T-cell (primary cell): ENCODE measurements at regions not wholly inside any gene's neighbourhood (a gene's known extent, or its start where the extent isn't known, plus 50 kb on each side); places are given as distances from the start of the nearest gene placed in this dataset.

Source experiments
- ATAC-seq, 4 experiments: fragments of 200-7000 bp in 3 of 4; fragments of 150-1000 bp in 1 of 4; cut with Tn5 transposase; replicated peaks in 1 of 4; 1 replicate in 3 of 4; 2 replicates in 1 of 4; pipeline ENCODE4 v1.10.0; 2021; ENCODE audit warnings: moderate library complexity in 3 of 4, mild to moderate bottlenecking in 2 of 4, moderate number of reproducible peaks in 1 of 4
- CTCF ChIA-PET, 2 donors: fragments of 300-600 bp; sonication (Branson Sonifier 250); formaldehyde crosslinking; loops; one replicate each; lab custom pipeline; 2022; ENCODE audit warnings: antibody characterized with exemption in 2 of 2; lab: Charles Lee
- POLR2A ChIA-PET, 2 donors: fragments of 300-600 bp; sonication (Branson Sonifier 250); formaldehyde crosslinking; loops; one replicate each; lab custom pipeline; 2022; ENCODE audit warnings: antibody characterized with exemption in 2 of 2; lab: Charles Lee
- DNase-seq, 35 experiments: peaks; one replicate each; pipeline versions ENCODE4 v3.0.0 to v3.0.0-alpha.2; 2013 to 2023
- H3K27ac ChIP-seq: one replicate; pipeline ENCODE4 v1.5.1; 2013; ENCODE audit warnings: low read length
- H3K27me3 ChIP-seq, 2 experiments: replicated peaks in 1 of 2; 1 replicate in 1 of 2; 2 replicates in 1 of 2; pipeline versions ENCODE4 v1.6.1 to v1.7.0; 2013; ENCODE audit warnings: low read length in 1 of 2, mixed read lengths in 1 of 2; ENCODE audit not compliant: control insufficient read depth in 2 of 2, insufficient read depth in 2 of 2; ENCODE audit errors: extremely low read depth in 1 of 2
- H3K36me3 ChIP-seq, 2 donors: 1 replicate in 1 of 2; 2 replicates in 1 of 2; pipeline versions ENCODE4 v1.6.1 to v1.7.0; 2013; ENCODE audit warnings: low read length in 1 of 2; ENCODE audit not compliant: control insufficient read depth in 2 of 2, insufficient read depth in 1 of 2; ENCODE audit errors: extremely low read depth in 1 of 2
- H3K4me1 ChIP-seq, 2 experiments: 1 replicate in 1 of 2; 2 replicates in 1 of 2; pipeline versions ENCODE4 v1.6.1 to v1.7.0; 2013; ENCODE audit warnings: low read length in 2 of 2, mixed read lengths in 1 of 2; ENCODE audit not compliant: insufficient read depth in 2 of 2, control insufficient read depth in 1 of 2; ENCODE audit errors: extremely low read depth in 1 of 2
- H3K4me3 ChIP-seq, 2 donors: 1 replicate in 1 of 2; 2 replicates in 1 of 2; pipeline versions ENCODE4 v1.5.1 to v1.7.0; 2013; ENCODE audit warnings: mild to moderate bottlenecking in 2 of 2, low read length in 1 of 2, moderate library complexity in 1 of 2; ENCODE audit not compliant: control insufficient read depth in 1 of 2; ENCODE audit errors: extremely low read depth in 1 of 2
- H3K9me3 ChIP-seq: 2 replicates; pipeline ENCODE4 v1.7.0; 2013
- H3K27ac Mint-ChIP-seq, 2 donors: one replicate each; pipeline ENCODE4 v1.8.0; 2020 to 2021; ENCODE audit warnings: mild to moderate bottlenecking in 2 of 2, mixed read lengths in 2 of 2
- H3K27me3 Mint-ChIP-seq, 2 donors: one replicate each; pipeline ENCODE4 v1.8.0; 2021 to 2022; ENCODE audit warnings: mixed read lengths in 2 of 2
- H3K36me3 Mint-ChIP-seq: one replicate; pipeline ENCODE4 v1.8.0; 2021; ENCODE audit warnings: mixed read lengths
- H3K4me1 Mint-ChIP-seq, 3 donors: one replicate each; pipeline ENCODE4 v1.8.0; 2020 to 2022; ENCODE audit warnings: mixed read lengths in 3 of 3, mild to moderate bottlenecking in 1 of 3
- H3K4me3 Mint-ChIP-seq, 3 donors: one replicate each; pipeline ENCODE4 v1.8.0; 2020 to 2022; ENCODE audit warnings: mild to moderate bottlenecking in 3 of 3, mixed read lengths in 3 of 3, moderate library complexity in 3 of 3
- H3K9me3 Mint-ChIP-seq, 3 donors: one replicate each; pipeline ENCODE4 v1.8.0; 2020 to 2022; ENCODE audit warnings: mixed read lengths in 3 of 3
- WGBS: methylation state at CpG from one replicate; pipeline ENCODE4 v1.1.5; 2013; ENCODE audit warnings: missing lambda C conversion rate; ENCODE audit not compliant: insufficient coverage; 5-methylcytosine and 5-hydroxymethylcytosine counted together

GRCh38 chr14:34330846-34331245 is 131.2 kb downstream of the SPTSSA start:
- no peak for ATAC-seq
- H3K9me3 Mint-ChIP-seq: no peaks in the 10 kb centered on the region
- no peak for DNase-seq
- no peaks in the 10 kb centered on the region for H3K9me3 ChIP-seq
- no peaks in the 10 kb centered on the region for H3K4me1 ChIP-seq
- no peak overlapping the region for H3K4me3 ChIP-seq
- H3K4me1 Mint-ChIP-seq: peaks cover 5 to 14% (median 11%) of the 10 kb centered on the region in 3 donors
- WGBS: no CpG with 5 or more reads among the region's 1 CpG
- no peak overlapping the region for H3K27ac Mint-ChIP-seq
- CTCF ChIA-PET: interaction anchor here (0.6 to 1.5 kb wide), 3 partner anchors 9 to 328 kb away, joined by 3 to 4 read pairs (median 3); no protein-coding TSS in a partner anchor
- no peaks in the 10 kb centered on the region for H3K36me3 Mint-ChIP-seq
- no peaks in the 10 kb centered on the region for H3K36me3 ChIP-seq
- no peak overlapping the region for H3K27ac ChIP-seq
- POLR2A ChIA-PET: no interaction called here
- H3K4me3 Mint-ChIP-seq: no peak overlapping the region
- no peaks in the 10 kb centered on the region for H3K27me3 Mint-ChIP-seq
- H3K27me3 ChIP-seq: no peaks in the 10 kb centered on the region

DNA sequence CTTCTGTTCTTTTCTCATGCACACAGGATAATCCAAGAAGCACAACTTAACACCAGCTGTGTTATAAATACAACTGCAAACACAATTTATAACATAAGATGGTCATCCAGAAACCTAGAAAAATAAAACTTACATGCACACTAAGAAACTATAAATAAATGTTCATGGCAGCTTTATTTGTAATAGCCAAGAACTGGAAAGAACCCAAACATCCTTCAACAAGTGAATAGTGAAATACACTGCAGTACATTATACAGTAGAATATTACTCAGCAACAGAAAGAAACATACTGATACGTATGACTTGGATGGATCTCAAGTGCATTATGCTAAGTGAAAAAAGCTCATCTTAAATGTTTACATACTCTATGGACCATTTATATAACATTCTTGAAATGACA is 132.7 kb downstream of the SPTSSA start:
- no peaks in the 10 kb centered on the region for H3K9me3 Mint-ChIP-seq
- WGBS: no CpG with 5 or more reads among the region's 1 CpG
- Histone ChIP-seq H3K27me3 (no peaks in the 10 kb centered on the region), H3K36me3 (no peaks in the 10 kb centered on the region), H3K9me3 (no peaks in the 10 kb centered on the region), H3K27ac (no peak overlapping the region), H3K4me1 (no peaks in the 10 kb centered on the region), H3K4me3 (no peak overlapping the region)
- ChIA-PET CTCF (interaction anchor here in 1 of 2 donors (2.0 kb wide), 1 partner anchor 11 kb away, joined by 7 read pairs; no protein-coding TSS in a partner anchor), POLR2A (no interaction called here)
- H3K27ac Mint-ChIP-seq: no peak overlapping the region
- ATAC-seq (no peak), DNase-seq (no peak)
- peaks cover under 1 to 4% of the 10 kb centered on the region in 2 donors for H3K27me3 Mint-ChIP-seq
- H3K4me1 Mint-ChIP-seq: peaks cover 5 to 14% (median 13%) of the 10 kb centered on the region in 3 donors
- no peaks in the 10 kb centered on the region for H3K36me3 Mint-ChIP-seq
- H3K4me3 Mint-ChIP-seq: no peak overlapping the region

DNA sequence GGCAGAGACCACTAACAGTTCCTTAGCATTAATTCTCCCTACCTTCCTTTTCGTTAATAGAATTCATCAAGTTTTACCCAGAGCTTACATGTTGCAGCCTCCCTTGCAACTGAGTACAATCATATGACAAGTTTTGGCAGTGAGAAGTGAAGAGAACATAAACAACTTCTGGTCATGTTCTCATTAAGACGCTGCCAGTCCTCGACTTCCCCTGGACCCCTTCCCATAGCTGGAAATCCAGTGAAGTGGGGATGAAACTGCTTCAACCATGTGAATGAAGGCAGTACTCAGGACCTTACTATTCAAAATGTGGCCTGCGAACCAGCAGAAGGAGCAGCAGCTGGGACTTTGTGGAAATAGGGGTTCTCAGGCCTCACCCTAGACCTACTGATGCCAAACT is 133.9 kb downstream of the SPTSSA start:
- H3K36me3 Mint-ChIP-seq: no peaks in the 10 kb centered on the region
- 100% methylated on average over 1 of the region's 4 CpGs for WGBS
- H3K27me3 Mint-ChIP-seq: peaks cover 3 to 4% of the 10 kb centered on the region in 2 donors
- no peaks in the 10 kb centered on the region for H3K9me3 Mint-ChIP-seq
- H3K9me3 ChIP-seq: no peaks in the 10 kb centered on the region
- ATAC-seq: no peak
- H3K4me1 Mint-ChIP-seq: peaks cover 5 to 19% (median 15%) of the 10 kb centered on the region in 3 donors
- no peak for DNase-seq
- no peaks in the 10 kb centered on the region for H3K36me3 ChIP-seq
- ChIA-PET POLR2A (no interaction called here), CTCF (interaction anchor here (1.3 to 2.0 kb wide), 3 partner anchors 9 to 10 kb away, joined by 3 to 7 read pairs (median 3); no protein-coding TSS in a partner anchor)
- no peak overlapping the region for H3K4me3 Mint-ChIP-seq
- H3K27me3 ChIP-seq: no peaks in the 10 kb centered on the region
- H3K4me3 ChIP-seq: no peak overlapping the region
- no peak overlapping the region for H3K27ac Mint-ChIP-seq
- H3K27ac ChIP-seq: no peak overlapping the region
- no peaks in the 10 kb centered on the region for H3K4me1 ChIP-seq

DNA sequence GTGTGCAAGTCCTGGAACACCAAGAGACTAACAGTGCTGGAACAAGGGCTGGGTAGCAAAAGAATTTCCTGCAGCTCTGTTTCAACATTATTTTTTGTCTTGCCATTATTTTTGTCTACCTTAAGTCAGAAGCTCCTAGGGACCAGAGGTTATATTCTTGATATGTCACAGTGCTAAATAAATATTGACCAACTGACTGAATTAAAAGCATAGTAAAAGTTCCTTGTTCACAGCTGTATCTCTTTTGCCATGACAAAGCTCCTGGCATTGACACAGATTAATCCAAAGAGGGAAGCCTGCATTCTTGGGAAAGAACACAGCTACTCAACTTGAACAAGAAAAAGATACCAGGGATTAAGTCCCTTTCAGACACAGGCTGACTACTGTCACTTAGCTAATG is 136.5 kb downstream of the SPTSSA start:
- no peak for DNase-seq
- no peaks in the 10 kb centered on the region for H3K27me3 ChIP-seq
- H3K4me3 Mint-ChIP-seq: no peak overlapping the region
- H3K27ac Mint-ChIP-seq: no peak overlapping the region
- no peaks in the 10 kb centered on the region for H3K36me3 Mint-ChIP-seq
- H3K27me3 Mint-ChIP-seq: peaks cover 4 to 5% of the 10 kb centered on the region in 2 donors
- ChIA-PET POLR2A (no interaction called here), CTCF (interaction anchor here (0.5 to 1.9 kb wide), 11 partner anchors 8 to 1986 kb away, joined by 3 to 11 read pairs (median 4); no protein-coding TSS in a partner anchor)
- no peaks in the 10 kb centered on the region for H3K36me3 ChIP-seq
- no peaks in the 10 kb centered on the region for H3K4me1 ChIP-seq
- no peak for ATAC-seq
- H3K9me3 Mint-ChIP-seq: no peaks in the 10 kb centered on the region
- H3K4me1 Mint-ChIP-seq: peaks cover 1 to 8% (median 4%) of the 10 kb centered on the region in 3 donors
- no peak overlapping the region for H3K27ac ChIP-seq
- no peak overlapping the region for H3K4me3 ChIP-seq
- no peaks in the 10 kb centered on the region for H3K9me3 ChIP-seq

DNA sequence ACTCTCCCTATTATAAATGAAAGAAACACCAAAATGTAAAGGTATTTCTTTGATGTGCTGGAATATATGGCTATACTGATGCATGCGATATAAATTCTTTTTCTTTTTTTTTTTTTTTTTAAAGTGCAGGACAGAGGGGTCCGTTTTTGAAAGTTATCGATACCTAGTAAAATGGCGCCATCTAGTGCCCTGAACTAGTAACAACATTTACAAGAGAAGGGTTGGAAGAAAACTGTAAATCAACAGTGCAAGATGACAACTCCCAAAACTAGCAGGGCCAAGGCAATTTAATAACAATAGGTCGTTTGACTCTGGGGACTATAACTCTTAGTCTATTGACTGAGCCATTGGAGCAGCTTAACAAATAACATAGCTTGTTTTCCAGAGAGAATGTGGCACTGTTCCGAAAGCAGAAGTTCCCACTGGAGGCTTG is 137.7 kb downstream of the SPTSSA start:
- CTCF ChIA-PET: interaction anchor here (0.6 to 1.9 kb wide), 5 partner anchors 14 to 484 kb away, joined by 3 to 7 read pairs (median 4); no protein-coding TSS in a partner anchor
- Histone ChIP-seq H3K36me3 (no peaks in the 10 kb centered on the region), H3K9me3 (no peaks in the 10 kb centered on the region), H3K27me3 (no peaks in the 10 kb centered on the region), H3K27ac (no peak overlapping the region), H3K4me3 (no peak overlapping the region), H3K4me1 (no peaks in the 10 kb centered on the region)
- no peak for ATAC-seq
- Mint-ChIP-seq H3K4me3 (no peak overlapping the region), H3K36me3 (no peaks in the 10 kb centered on the region), H3K4me1 (peaks cover 1 to 8% (median 4%) of the 10 kb centered on the region in 3 donors), H3K9me3 (no peaks in the 10 kb centered on the region), H3K27ac (no peak overlapping the region), H3K27me3 (peaks cover 4 to 5% of the 10 kb centered on the region in 2 donors)
- peak in 7 of 35 experiments; percentile 1 to 63 (median 8) for DNase-seq
- POLR2A ChIA-PET: interaction anchor here in 1 of 2 donors (0.6 kb wide), 1 partner anchor 206 kb away, joined by 3 read pairs; no protein-coding TSS in a partner anchor
- 0% methylated on average over 1 of the region's 6 CpGs for WGBS

- no peak overlapping the region for H3K27ac ChIP-seq
- H3K4me3 Mint-ChIP-seq: no peak overlapping the region
- ATAC-seq (peak; percentile 47 to 72 (median 72)), DNase-seq (peak; percentile 11 to 82 (median 54))
- H3K36me3 Mint-ChIP-seq: no peaks in the 10 kb centered on the region
- H3K27me3 Mint-ChIP-seq: peaks cover 4 to 5% of the 10 kb centered on the region in 2 donors
- 40% methylated on average over 2 of the region's 8 CpGs for WGBS
- no peaks in the 10 kb centered on the region for H3K9me3 Mint-ChIP-seq
- ChIA-PET POLR2A (interaction anchor here in 1 of 2 donors (0.7 kb wide), 1 partner anchor 50 kb away, joined by 3 read pairs; no protein-coding TSS in a partner anchor), CTCF (interaction anchor here (0.6 to 1.8 kb wide), 14 partner anchors 9 to 1731 kb away, joined by 3 to 6 read pairs (median 3); no protein-coding TSS in a partner anchor)
- no peaks in the 10 kb centered on the region for H3K4me1 ChIP-seq
- no peaks in the 10 kb centered on the region for H3K9me3 ChIP-seq
- H3K4me1 Mint-ChIP-seq: peaks cover 1 to 8% (median 4%) of the 10 kb centered on the region in 3 donors
- no peaks in the 10 kb centered on the region for H3K36me3 ChIP-seq
- no peaks in the 10 kb centered on the region for H3K27me3 ChIP-seq
- no peak overlapping the region for H3K4me3 ChIP-seq
- H3K27ac Mint-ChIP-seq: no peak overlapping the region
Observed at GRCh38 chr14:34322940-34323418, 139.1 kb downstream of the SPTSSA start.
